GM18858 (cell line): ENCODE measurements at regions not wholly inside any gene's neighbourhood (a gene's known extent, or its start where the extent isn't known, plus 50 kb on each side); places are given as distances from the start of the nearest gene placed in this dataset.

ENCODE experiments used
- ATAC-seq: cut with Tn5 transposase; IDR thresholded peaks from one replicate; pipeline ENCODE4 v1.9.1; 2021; ENCODE audit not compliant: unreplicated experiment

DNA sequence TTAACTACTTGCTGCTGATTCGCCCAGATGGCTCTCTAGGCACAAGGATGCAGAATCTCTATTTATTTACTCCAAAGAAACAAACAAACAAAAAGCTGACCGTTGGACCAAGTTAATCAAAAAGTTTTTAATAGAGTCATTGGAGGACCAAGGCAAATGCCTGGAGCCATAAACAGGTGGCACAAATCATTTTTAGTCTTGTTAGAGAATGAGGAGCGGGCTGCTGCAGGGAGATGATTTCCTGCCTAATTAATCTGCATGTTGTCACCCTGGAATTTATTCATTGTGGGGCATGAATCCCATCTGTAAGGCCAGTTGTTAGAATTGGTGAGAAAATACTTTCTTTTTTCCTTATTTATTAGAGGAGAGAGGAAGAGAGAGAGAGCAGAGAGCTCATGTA, 147.4 kb upstream of the GATB start:
- ATAC-seq, result no peak

DNA sequence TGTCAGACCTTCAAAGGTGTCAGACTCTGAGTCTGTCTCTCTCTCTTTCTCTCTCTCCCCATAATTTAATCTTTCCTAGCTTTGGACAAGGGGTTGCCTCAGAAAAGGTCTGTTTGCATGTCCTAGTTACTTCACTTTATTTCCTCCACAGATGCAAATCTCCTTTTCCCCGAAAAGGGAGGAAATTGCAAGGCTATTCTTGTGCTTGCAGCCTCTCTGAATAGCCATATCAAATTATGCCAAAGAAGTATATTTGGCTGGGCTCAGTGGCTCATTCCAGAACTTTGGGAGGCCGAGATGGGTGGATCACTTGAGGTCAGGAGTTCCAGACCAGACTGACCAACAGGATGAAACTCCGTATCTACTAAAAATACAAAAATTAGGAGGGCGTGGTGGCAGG, 145.6 kb upstream of the GATB start:
- ATAC-seq, result no peak

DNA sequence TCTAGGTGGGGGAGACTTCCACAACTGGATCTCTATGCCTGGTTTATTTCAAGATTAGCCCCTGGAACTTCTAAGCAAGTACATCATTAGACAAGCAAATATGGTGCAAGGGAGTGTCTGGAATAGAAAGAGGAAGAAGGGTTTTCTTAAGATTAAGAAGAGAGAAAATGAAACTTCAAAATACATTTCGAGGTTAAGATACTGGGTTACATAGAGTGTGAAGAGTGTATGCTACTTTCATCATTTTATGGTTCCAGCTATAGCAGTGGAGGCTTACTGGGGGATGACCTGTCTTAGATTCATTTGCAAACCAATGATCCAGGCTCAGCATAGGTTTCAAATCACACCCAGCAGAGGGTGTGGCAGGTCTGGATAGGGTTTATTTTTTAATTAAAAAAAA, 144.4 kb upstream of the GATB start:
- peak; percentile 97 for ATAC-seq

DNA sequence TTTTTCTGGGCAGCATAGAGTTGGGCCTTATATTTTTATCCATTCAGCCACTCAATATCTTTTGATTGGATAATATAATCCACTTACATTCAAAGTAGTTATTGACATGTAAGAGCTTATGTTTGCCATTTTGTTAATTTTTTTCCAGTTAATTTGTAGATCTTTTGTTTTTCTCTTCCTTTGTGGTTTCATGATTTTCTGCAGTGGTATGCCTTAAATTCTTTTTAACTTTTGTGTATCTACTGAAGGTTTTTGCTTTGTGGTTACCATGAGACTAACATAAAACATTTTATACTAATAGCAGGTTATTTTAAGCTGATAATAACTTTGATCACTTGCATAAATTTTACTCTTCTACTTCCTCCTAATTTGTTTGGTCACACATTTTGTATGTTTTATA, 140.8 kb upstream of the GATB start:
- no peak for ATAC-seq

DNA sequence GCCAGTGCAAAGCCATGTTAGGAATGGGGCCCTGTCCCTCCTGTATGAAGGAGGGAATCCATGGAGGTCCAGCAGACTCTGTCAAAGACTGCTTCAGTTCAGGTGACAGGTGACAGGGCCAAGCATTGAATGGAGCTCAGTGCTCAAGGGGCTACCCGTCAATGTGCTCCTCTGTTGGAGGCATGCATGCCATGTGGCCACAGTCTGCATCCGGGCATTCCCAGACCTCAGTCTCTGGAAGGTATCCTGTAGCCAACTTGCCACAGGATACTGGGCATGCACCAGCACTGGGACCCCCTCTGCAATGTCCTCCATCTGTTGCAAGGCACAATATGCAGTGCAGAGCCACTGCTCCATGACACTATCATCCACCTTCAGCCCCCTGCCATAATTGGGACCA, 136.1 kb upstream of the GATB start:
- no peak for ATAC-seq

DNA sequence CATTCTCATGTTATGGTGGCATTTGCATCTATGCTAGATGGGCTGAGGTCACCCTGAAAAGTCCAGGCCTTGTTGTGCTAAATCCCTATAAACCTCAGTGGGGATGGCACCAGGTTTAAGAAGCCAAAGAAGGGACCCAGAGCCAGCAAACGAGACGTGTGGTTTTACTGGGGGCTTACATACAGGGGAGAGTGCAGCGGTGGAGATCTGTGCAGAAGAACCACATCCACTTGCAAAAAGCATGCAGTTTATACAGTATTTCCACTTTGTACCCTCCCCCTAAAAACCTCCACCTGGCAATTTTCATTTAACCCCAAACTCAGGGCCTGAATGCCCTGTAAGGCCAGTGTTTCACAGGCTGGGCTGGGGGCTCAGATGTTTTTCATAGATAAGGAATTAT, 134.9 kb upstream of the GATB start:
- no peak for ATAC-seq

DNA sequence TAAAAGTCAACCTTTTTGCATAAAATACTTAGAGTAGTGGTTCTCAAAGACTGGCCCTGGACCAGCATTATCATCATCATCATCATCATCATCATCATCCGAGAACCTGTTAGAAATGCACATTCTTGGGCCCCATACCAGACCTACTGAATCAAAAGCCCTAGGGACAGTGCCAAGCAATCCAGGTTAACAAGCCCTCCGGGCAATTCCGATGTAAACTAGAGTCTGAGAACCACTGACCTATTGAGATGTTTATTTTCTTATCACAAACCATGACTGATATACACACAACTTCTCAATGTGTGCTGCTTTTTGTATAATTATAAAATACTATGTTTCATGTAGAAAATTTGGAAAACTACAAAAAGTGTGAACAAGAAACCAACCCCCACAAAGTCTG, 133.4 kb upstream of the GATB start:
- no peak for ATAC-seq

DNA sequence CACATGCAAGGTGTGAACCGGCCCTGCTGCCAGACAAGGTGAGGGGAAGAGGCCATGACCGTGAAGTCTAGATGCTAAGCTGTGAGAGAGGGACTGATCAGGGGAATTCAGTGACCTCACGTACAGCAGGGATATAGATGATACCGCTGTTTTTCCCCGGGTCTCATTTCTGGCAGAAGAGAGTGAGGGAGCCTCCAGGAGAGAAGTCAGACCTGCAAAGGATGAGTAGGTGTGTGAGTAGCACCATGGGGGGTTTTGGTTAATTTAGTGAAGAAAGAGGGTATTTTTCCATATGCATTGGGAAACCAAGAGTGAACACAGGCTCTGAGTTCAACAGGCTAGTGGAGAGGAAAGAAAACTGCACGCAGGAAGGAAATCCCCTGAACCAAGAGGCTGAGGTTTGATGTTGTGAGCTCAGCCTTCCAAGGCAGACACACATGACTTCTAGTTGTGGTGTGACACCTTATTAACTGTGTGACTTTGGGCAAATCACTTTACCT, 127.6 kb upstream of the GATB start:
- ATAC-seq, result peak; percentile 42

DNA sequence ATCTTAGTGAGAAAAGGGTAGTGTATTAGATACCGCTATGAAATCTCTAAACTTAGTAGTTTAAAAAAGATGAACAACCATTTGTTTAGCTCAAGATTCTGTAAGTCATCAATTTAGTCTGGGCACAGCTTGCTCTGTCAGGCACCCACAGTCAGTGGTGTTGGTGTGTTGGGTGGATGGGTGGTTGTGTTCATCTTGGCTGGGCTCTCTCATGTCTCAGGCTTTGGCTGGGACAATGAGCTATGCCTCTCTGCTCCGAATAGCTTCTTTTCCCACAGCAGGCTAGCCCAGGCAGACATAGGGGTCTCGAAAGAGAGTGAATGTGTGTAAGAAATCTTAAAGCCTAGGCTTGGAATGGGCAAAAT, 127.0 kb upstream of the GATB start:
- ATAC-seq, result peak; percentile 26

DNA sequence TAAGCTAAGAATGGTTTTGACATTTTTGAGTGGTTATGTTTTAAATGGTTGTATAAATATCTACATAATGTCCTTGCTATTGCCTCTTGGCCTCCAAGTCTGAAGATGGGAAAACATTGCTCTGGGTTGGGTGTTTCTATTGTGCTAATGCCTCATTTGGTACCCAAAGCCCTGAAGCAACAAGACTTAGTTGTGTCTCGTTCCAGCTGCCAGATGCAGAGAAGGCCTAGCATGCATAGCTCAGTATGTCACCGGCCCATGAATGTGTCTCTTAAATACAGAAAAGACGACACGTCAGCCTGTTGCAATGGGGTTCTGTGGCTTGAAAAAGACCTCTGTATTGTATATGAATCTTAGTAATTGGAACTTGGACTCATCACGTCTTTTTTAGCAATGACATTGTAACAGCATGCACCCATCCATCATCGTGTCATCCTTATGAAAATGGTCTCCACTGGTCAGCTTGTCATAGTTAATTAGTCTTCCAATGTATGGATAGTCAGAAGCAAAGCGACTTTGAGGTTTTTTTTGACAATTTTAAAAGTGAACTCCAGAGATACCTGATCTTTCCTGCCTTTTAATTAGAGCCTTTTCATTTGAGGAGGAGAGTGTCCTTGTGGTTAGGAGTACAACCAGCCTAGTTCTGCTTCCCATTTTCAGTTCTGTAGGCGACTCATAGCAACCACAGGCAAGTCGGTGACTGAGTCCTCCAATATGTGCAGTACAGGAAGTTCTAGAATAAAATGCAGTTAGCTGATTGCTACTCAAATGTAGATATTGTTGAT, 126.4 kb upstream of the GATB start:
- peak; percentile 74 for ATAC-seq

DNA sequence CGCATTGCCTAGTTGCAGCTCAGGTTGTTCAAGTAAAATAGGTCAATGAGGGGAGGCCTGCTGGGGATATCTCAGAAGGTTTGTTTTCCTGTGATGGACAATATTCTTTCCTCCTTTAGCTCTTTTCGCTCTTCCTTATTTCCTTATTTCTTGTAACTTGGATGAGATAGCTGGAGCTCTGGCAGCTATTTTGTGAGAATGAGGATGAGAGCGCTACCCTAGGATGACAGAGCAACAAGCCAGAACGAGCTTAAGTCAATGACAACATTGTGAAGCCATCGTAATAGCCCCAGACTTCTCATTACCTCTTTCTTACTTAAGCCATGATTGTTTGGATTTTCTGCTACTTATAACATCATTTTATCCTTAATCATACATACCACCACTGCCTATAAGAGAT, 124.3 kb upstream of the GATB start:
- no peak for ATAC-seq

DNA sequence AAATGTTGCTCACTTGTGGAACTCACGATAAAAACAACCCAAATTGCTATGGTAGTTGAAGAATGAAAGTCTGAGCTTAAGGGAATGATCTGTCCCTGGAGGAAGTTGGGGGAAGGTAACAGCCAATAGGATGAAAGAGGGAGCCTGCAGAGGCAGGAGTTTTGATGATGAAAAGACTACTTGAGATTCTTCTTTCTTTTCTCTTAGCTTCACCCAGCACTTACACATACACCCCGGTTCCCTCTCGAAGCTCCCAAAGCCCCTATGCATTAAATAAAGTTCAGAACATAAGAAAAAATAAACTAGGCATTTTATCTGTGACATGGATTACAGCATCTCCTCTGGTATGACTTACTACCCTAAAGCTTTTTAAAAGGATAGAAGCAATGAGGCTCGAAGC, 122.9 kb upstream of the GATB start:
- no peak for ATAC-seq

DNA sequence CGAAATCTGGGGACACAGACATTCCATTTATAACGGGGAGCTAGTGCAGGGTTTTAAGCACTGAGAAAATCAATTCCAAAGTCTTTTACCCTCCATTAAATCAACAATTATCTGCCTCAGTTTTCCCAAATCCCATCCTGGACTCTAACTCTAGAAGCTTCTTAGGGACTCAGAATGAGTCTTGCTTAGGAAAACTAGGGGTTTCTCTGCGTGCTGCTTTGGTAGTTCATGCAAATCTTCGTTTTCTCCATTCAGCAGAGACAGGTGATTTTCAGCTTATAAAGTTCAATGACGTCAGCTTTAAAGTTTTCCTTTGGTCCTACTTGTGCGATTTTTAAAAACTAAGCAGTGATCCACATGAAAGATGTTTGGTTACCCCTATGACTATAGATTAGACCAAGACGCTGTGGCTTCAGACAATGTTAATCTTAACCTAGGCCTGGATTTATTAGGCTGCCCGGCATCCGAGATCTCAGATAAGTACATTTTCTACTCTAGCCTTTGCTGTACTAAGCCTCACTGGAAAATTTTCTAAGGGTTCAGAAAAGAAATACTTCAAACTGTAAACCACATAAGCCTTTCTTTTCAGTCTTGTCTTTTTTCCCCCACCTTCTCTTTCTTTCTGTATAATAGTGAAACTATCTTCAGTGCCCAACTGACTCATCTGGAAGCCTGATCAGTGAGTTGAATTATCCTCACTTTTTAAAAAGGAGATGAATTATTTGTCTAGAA, 121.4 kb upstream of the GATB start:
- ATAC-seq, result peak; percentile 79

DNA sequence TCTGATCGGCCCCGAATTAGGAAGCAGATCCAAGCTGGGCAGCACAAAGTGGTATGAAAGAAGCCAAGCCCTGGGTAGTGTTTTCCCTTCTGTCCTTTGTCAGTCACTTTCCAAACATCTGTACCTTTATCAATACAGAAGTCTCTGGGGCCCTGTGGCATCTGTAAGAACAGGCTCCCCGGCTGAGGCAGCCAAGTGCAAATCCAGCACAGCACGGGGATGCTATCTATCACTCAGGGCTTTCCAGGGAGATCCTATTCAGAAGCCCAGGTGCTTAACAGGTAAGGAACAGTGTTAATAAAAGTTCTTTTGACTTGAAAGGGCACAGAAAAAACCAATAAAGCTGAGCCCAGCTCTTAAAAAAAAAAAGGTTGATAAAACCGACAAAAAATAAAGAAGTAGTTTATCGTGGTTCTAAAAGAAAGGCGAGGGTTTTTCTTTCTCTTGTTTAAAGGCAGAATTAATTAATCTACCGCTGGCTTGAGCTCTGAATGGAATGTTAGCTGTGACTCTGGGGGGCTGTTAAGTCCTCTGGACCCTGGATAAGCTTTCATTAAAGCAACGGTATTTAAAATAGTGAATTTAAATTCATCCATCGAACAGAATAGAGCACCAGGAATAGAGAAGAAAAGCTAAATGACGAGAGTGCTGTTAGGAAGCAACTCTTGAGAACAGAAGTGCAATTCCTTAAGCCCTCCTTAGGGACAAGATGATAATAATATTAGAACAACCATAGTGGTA, 119.1 kb upstream of the GATB start:
- no peak for ATAC-seq

DNA sequence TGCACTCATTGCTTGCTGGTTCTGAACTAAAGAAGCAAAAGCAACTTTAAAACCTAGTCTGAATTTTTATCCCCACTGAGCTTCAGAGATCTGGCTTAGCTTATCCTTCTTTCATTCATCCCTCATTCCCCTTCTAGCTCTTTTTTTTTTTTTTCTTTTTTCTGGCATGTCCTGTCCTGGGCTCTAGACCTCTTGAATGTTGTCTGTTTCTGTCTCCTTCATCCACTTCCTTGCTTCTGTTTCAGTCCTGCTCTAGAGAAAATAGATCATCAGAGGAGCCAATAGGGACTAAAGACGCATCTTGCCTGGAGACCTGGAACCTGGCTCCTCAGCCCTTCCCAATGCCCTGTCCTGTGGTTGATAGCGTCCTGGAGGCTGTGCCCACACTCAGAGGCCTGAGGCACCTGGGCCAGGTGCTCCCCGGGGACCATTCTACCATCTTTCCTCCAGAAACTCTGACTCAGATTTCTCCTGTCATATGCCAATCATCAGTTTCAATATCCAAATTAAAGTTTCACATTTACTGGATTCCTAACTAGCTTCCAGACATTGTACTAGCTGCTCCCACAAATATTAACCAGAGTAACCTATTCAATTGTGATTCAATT, 115.7 kb upstream of the GATB start:
- ATAC-seq, result peak; percentile 67

DNA sequence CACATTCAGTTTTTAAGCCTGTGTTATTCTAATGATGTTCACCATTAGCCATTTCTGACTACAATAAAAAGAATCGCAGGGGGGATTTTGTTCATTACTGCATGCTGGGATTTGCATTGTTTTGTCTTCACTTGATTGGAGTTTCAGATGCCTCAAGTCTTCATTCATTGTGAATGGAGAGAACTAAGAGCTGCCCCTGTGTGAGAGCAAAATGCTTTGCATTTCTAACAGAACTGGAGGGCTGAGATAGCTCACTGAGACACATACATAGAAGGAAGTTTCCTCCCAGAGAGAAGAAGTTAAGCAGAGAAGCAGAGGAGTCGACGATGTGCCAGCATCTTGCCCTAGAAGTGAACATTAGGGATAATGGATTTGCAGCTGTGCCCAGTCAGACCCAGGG, 113.5 kb upstream of the GATB start:
- ATAC-seq, result no peak

DNA sequence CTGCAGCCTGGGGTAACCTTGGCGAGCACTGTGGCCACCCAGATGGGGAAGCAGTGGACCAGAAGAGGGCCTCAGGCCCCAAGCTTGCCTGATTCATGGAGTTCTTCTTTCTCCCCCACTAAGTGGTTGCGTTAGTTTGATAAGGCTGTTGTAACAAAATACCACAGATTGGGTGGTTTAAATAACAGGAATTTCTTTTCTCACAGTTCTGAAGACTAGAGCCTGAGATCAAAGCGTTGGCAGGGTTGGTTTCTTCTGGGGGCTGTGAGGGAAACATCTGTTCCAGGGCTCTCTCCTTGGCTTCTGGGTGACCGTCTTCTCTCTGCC, 105.7 kb upstream of the GATB start:
- no peak for ATAC-seq

DNA sequence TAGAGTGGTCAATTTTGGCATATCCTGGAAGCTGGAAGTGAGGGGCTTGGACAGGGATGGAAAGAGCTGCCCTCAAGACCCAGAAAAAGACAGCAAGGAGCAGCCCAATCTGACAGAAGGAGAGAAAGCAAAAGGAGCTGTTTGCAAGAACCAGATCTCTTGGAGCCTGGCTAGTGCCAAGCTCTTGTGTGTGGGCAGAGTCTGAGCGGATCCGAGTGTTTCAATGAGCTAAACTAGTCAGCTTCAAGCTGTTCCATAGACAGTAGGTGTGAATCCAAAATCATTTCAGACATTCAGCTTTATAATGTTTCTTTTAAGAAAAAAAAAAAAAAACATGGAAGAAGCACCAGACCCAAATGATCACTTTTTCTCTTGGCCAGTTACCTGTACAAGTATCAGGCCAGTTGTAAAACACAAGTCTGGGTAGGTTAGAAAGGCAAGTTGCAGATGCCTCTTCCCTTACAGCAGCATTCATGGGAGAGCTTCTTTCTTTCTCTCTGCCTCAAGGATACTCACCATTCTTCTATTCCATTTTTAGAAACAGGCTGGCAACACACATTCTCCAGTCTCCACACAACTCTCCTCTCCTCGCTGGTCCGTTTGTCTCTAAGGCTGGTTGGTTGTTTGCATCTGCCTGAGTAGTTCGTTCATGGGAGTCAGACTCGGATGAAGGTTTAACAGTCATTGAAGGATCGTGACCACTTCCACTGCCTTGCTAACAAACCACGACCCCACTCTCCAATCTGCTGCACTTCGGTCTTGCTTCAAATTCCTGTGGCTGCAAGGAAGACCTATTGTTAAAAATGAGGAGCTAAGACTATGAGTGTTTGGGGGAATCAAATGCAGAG, 105.2 kb upstream of the GATB start:
- no peak for ATAC-seq

DNA sequence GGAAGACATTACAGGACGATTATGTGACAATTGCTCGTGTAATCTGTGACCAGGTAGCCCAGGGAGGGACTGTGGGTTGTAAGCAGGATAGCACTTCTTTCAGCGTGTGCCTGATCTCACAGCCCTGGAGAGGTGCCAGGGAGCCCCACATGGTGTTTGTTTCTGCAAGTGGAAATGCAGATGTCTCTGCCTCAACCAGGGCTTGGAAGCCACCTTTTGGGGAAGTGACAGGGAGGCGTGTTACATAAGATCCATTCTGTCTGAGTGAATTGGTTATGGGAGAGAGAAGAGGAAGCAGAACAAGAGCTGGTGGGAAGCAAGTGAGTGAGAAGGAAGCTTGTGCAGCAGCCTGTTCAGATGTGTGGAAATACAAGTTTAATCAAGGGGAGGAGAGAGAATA, 104.5 kb upstream of the GATB start:
- ATAC-seq, result no peak

DNA sequence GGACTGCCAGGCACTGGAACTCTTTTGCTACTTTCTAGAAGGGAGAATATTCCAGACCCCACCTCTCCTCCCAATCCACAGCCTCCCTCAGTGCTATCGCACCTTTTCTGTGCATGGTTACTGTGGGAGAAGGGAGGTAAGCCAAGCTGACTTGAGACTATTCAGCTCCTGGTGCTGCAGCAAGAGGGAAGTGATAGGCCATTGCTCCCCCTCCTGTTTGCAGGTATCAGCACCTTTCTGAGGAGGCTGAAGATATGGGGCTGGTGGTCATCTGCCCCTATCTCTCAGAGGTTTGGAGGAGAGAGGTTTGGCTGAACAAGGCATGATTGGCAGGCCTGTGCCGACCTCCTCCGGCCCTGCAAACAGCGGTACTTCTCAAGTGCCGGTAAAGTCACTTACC, 103.3 kb upstream of the GATB start:
- ATAC-seq, result no peak

DNA sequence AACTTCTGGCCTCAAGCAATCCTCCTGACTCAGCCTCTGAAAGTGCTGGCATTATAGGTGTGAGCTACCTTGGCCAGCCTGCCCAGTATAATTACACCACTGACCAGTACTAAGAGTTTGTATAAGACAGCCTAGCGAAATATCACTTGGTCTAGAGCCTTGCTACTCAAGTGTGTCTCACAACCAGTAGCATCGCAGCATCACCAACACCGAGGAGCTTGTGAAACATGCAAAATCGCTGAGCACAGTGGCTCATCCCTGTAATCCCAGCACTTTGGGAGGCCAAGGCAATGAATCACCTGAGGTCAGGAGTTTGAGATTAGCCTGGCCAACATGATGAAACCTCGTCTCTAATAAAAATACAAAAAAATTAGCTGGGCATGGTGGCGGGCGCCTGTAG, 102.0 kb upstream of the GATB start:
- ATAC-seq, result no peak
